HG03378 (cell line): ENCODE measurements at regions not wholly inside any gene's neighbourhood (a gene's known extent, or its start where the extent isn't known, plus 50 kb on each side); places are given as distances from the start of the nearest gene placed in this dataset.

Experiments used
- ATAC-seq: cut with Tn5 transposase; IDR thresholded peaks from one replicate; pipeline ENCODE4 v1.9.1; 2021; ENCODE audit warnings: mild to moderate bottlenecking, moderate library complexity; ENCODE audit not compliant: unreplicated experiment

- no peak for ATAC-seq
These were observed 59.1 kb downstream of the BOD1 start for GRCh38 chr5:173557123-173557903.

GRCh38 chr5:173556142-173557028 lies 60.1 kb downstream of the BOD1 start:
- ATAC-seq: no peak

DNA sequence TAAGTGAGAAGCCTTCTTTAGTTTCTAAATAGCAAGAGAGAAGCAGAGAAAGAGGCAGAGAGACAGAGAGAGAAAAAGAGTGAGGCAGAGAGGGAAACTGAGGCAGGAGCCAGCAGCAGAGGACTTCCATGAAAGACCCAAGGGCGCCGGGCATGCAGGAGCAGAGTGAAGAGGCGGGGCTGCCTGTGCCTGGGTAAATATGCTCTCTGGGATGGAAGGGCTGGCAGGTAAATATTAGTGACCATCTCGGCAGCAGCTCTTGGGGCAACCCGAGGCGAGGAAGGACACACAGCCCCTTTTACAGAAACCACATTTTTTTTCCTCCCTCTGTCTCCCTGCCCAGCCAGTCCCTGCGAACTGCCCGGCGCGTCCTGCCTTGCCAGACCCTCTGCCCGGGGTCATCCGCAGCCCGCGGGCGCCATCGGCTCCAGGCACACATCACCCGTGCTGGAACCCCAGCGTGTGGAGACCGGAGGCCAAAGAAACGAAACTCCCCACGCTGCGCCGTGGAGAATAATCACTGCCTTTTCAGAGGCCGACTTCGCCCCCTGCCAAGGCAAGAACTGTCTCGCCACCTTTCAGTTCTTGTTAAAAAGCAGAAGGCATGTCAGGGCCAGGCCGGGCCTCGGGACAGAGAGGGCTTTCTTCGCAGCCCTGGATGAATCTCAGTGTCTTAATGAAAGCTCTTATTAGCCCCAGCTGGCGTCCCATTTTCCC lies 61.3 kb downstream of the BOD1 start:
- no peak for ATAC-seq

- ATAC-seq: no peak
These were observed 62.2 kb downstream of the BOD1 start for GRCh38 chr5:173554038-173554955.

- ATAC-seq: no peak
These were observed 65.8 kb downstream of the BOD1 start for GRCh38 chr5:173550641-173551040.

DNA sequence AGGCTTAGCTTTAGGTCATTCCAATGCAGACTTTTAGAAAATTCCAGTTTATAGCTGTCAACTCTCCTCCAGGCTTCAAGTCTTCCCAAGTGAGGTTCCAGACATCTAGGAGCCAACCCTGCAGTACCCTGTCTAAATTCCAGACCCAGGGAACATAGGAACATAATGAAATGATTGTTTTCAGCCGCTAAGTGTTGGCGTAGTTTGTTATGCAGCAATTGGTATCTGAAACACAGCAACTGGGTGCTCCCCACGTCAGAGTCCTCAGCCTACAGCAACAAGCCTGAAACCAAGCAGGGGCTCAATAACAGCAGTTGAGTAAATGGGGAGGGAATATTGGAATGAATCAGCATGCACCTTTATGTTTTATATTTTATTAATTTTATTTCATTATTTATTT lies 66.8 kb downstream of the BOD1 start:
- ATAC-seq: no peak

- peak; percentile 55 for ATAC-seq
These were observed 68.9 kb downstream of the BOD1 start for GRCh38 chr5:173547579-173547978.

- ATAC-seq: no peak
These were observed 73.5 kb downstream of the BOD1 start for GRCh38 chr5:173542964-173543363.

DNA sequence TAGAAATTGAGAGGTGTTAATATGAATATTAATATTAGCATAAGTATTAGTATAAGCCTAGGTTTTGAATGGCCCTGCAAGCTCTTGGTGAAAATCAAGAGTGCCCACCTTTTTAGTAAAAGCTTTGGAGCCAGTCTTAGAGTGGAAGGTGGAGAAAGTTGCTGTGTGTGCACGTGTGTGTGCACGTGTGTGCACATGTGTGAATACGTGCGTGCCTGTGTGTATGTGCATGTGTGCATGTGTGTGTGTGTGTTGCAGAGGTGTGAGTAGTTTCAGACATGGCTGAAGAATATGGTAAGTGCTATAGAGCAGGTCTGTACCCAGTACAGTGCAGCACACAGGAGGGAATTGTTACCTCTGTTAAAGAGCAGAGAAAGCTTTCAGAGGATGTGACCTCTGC lies 74.3 kb downstream of the BOD1 start:
- no peak for ATAC-seq

GRCh38 chr5:173538654-173539053 lies 77.8 kb downstream of the BOD1 start:
- ATAC-seq: no peak

DNA sequence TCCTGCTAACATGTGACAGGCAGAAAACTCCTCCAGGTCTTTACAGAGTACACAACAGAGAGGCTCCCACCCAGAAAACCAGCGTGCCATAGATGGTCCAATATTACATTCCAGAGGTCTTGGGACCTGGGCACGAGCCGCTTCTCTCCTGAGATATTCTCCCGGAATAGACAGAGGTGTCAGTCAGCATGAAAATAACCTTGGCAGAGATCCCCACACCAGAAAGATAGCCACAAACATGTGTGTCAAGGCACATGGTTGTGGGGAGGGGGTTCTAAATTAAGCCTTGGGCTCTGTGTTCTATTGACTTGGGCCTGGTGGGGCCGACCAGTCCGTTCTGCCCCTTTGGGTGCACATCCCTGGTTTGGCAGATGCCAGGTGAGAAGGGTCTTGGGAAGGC lies 78.4 kb downstream of the BOD1 start:
- ATAC-seq: no peak

DNA sequence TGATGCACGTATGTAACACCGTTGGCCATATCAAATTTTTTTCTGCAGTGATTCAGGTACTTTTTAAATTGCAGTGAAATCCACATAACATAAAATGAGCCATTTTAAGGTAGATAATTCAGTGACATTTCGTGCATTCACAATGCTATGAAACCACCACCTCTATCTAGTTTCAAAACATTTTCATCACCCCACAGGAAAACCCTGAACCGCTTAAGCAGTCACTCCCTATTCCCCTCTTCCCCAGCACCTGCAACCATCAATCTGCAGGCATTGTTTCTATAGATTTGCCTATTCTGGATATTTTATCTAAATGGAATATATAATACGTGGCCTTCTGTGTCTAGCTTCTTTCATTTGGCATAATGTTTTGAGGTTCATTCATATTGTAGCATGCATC lies 79.2 kb downstream of the BOD1 start:
- ATAC-seq: no peak

- no peak for ATAC-seq
These were observed 80.3 kb downstream of the BOD1 start for GRCh38 chr5:173535976-173536639.

DNA sequence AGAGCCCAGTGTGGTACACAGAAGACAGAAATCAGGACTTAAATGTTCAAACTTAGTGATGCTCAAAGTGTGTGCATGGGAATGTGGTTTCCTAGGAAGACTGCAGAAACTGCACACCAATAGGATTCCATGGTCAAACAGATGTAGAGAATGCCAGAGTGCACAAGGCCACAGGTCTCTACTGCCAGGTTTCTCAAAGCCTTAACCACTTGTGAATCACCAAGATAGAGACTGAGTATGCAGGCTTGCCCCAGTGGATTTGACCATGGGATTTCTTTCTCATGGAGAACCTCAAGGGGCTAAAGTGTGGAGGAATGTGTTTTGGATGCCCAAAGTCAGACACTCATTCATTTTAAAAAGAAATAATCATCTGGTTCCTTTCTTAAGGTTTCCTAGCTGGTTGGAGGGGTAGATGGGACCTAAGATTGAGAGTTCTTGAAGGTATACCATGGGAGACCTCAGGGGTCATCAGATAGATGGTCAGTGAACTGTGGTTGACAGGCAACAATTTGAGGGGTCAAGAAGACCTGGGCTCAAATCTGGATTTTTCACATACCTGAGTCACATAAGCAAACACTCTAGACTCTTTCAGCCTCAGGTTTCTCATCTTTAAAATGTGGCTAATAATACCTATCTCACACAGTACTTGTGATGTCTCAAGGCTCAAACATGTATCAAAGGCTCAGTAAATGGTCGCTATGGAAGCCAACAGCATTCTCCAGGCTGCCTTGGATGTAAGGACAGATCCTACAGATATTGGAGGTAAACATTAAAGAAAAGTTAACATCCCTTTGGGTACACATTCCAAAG lies 81.1 kb downstream of the BOD1 start:
- ATAC-seq: no peak

DNA sequence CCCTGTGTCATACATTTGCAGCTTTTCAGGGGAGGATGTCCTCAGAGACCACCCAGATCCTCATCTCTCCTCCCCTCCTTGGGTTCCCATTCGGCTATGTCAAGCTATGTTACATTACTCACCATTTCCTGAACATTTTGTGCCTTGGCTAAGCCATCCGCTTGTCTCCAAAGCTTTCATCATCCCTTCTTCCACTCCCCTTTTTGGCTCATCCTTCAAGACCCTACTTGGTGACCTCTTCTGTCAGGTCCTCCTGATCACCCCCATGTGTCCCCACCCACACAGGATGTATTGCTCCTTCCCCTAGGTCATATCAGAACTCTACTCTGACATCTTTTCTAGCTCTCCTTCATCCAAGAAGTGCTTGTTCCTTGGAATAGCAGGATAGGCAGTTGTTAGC lies 81.8 kb downstream of the BOD1 start:
- no peak for ATAC-seq

- ATAC-seq: no peak
These were observed 82.4 kb downstream of the BOD1 start for GRCh38 chr5:173534031-173534430.

- no peak for ATAC-seq
These were observed 83.7 kb downstream of the BOD1 start for GRCh38 chr5:173532689-173533250.

- no peak for ATAC-seq
These were observed 84.6 kb downstream of the BOD1 start for GRCh38 chr5:173531863-173532262.

DNA sequence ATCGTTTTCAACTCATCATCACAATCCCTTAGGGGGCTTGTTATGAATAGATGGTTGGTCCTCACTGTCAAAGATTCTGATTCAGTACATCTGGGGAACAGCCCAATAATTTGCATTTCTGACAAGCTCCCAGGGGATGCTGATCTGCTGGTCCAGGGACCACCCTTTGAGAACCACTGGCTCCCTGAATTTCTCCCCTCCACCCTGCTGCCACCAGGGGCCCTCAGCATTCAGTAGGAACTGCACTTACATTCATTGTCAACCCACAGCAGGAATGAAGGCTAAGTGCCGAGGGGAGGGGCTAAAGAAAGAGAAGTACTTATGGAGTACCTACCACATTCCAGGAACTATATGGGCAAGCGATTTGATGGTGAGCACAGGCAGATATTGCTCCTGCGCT lies 85.9 kb downstream of the BOD1 start:
- ATAC-seq: no peak
